Right forelimb (tissue), 1 donor: ENCODE measurements at regions not wholly inside any gene's neighbourhood (a gene's known extent, or its start where the extent isn't known, plus 50 kb on each side); places are given as distances from the start of the nearest gene placed in this dataset.

Source experiments
- DNase-seq: peaks from one replicate; pipeline ENCODE4 v3.0.0-alpha.2; 2018

DNA sequence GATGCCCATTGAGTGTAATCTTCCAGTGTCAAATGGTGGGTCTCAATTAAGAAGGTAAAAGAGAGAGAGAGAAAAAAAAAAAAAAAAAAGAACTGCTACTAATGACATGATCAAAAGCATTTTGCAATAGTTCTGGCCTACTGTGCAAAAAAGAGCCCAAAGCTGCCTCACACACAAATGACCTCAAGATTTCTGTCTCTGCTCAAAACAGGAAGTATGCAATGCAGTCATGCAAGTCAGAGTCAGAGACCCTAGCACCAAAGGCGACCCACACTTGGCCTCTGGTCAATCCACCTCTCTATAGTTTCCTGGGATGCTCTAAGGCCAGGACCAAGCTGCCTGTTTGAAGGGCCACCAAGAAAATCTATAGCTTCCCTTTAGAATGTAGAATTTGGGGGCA, 323.5 kb downstream of the VPS13C start:
- no peak for DNase-seq

GRCh38 chr15:61731099-61731498, 329.1 kb downstream of the VPS13C start:
- no peak for DNase-seq

DNA sequence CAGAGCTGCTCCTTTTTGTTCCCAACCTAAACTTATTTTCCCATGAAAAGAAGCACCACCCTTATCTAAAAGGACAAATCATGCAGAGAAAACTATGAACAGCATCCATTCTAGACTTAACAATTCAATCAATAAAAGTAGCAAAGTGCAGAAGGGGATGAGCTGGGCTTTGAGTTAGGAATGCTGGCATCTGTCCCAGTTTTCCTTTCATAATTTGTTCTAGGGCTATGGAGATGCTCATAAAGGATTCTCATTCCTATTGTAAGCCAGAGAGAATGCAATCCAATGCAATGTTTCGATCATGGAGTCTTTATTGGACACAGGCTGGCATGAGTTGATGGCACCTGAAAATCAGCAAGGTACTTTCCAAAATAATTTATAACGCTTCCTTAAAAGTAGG, 330.6 kb downstream of the VPS13C start:
- no peak for DNase-seq

DNA sequence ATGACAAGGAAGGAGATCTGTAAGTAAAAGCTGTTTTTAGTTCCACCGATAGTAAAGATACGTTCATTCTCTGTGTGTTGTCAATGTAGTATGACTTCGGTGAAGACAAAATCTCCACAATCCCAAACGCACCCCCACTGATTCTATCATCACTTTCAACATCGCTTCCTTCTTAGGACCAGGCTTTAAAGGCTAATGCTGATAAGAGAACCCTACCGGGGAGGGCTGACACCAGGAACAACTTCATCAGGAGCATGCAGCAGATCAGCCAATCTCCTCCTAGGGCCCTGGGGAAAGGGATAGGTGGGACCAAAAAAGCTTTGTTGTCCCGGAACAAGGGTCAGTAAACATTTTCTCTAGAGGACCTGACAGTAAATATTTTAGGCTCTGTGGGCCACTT, 334.1 kb downstream of the VPS13C start:
- no peak for DNase-seq

GRCh38 chr15:61725251-61725650, 335.0 kb downstream of the VPS13C start:
- no peak for DNase-seq

- DNase-seq, result no peak
Measured at GRCh38 chr15:61724251-61724939, 335.9 kb downstream of the VPS13C start.

- DNase-seq, result no peak
Measured at GRCh38 chr15:61721418-61721817, 338.8 kb downstream of the VPS13C start.

DNA sequence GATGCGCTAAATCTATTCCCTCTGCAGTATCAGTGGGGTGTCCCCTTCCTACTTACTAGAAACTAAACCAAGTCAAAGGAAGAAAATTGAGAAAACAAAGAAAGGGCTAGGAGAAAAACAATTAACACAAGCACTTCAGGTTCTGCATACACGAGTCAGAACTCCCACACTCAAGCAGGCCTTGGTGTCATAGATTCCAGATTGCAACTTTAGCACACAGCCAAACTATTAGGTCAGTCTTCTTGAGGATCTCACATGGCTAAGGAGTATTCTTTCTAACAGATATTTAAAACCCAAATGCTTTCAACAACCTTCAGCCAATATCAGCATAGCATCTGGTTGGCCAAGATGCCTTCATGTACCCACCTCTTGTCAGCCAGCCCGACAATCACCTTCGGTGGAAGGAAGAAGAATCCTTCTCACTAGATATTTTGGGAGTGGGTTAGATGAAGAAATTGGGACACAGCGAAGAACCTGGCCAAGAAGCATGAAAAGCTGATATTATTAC, 340.0 kb downstream of the VPS13C start:
- no peak for DNase-seq

DNA sequence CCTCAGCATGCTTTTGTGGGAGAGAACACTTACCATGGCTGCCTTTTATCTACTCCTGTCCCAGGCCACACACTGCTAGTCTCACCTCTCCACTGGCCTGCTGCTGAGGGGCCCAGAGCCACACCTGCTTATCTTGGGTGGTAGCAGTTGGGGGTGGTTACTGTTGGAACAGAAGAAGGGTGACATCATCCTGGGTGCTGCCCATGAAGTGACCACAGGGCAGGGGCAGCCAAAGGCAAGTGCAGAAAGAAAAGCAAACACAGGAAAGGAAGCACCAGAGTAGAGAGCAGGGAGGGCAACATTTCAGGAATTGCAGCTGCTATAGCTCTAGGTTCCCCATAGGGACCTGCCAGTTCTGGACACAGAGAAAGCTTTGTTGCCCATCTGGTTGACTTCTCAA, 345.2 kb downstream of the VPS13C start:
- no peak for DNase-seq

DNA sequence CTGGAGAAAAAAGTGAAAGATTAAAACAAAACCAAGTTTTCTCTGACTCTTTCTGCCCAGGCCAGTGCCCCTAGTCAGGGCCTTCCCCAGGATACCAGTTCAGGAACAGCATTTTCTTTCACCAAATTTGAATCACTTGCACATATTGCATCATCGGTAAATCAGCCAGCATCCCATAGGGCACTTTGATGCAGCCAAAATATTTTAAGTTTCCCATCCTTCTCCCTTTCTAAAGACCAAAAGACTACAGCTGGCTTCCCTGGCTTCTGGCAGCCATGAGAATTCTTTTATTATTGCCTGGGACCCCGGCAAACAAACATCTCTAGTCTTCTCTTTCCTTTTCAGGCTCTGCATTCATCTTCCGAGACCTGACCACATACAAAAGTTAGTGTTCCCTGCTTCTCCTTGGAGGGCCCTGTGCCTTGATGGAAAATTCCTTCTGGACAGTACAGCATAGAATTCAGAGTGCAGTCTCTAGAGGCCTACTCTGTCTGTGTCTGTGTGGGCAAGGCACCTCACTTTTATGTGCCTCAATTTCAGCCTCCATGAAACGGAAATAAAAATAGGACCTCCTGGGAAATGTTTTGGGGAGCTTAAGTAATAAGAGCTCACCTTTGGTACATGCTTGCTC, 348.0 kb downstream of the VPS13C start:
- no peak for DNase-seq

DNA sequence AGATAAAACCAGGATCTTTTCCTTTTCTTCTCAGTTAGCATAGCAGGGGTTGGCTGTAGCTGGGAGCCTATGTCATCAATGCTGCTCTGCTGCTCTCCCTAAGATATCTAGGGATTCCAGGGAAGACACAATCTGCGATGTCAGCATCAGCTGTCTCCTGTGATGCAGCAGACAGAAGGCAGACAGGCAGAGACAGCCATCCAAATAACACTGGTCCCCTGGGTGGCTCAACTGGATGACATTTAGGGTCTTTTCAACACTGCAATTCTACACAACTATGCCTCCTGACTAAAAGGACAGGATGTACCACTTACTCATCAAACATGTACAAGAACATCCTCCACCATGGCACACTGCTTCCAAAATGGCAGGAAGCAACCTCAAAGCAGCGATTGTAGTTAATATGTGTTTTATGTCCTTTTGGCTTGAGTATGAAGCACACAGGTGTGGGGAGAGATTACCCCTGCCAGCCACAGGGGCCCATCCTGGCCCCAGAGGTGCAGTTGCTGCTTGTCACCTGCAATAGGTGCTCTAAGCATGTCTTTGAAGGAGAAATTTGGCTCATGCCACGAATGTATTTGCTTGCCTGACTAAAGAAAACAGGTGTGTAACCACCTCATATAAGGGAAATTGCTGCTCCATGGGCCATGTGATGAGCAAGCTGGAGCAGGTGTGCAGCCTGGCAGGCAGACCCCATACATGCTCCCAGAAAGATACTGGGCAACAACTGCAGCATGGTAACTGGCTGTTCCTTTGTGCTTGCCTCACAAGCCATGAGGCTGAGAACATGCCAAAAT, 357.8 kb downstream of the VPS13C start:
- no peak for DNase-seq

DNA sequence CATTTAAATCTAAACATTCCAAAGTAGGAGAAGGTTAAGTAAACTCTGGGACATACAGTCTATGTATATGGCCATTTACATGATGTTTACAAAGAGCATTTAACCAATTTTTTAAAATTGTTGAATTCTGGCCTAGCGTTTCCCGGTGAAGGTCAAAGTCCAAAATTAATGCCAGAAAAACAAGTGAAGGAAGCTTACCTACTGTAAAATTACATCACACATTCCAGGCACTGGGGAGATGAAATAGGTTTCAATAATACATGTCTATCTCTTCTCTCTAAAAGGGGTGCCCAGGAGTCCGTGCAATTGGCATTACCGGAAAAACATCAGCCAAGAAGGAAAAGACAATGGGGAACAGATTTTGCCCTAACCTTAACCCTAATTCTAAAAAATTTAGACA, 358.8 kb downstream of the VPS13C start:
- no peak for DNase-seq

GRCh38 chr15:61700803-61701202, 359.4 kb downstream of the VPS13C start:
- no peak for DNase-seq

DNA sequence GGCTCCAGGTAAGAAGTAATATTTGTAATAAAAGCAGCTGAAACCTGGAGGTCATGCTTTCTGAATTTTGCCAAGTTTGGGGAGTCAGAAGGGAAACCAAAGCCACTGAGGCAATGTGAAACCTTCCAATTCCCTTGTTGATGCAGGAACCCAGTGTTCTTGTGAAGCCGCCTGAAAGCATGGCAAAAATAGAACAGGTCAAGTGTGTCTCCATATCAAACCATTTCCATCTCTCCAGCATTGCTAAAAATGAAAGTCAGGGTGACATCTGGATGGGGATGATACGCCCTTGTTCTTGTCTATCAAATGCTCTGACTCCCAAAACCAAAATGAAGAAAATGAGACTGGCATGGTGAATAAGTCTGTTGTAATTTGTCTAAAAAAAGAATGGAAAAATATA, 362.5 kb downstream of the VPS13C start:
- no peak for DNase-seq

DNA sequence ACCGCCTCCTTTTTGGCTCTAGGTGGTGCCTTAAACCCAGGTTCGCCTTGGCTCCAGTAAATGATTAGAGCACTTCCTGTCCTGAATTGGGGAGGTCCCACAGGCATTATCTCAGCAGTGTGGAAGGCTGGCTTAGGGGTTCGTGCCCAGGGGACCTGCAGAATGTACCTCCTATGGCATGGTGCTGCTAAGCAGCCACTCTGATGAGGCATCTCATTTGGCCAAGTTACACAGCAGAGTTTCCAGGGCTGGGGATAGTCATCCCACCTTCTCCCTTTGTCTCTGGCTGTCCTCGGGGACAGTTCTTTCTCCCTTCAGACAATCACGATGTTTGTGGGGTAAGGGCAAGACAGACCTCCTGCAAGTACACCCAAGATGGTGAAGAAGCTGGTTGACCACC, 371.2 kb downstream of the VPS13C start:
- DNase-seq, result no peak

GRCh38 chr15:61687651-61688050, 372.6 kb downstream of the VPS13C start:
- no peak for DNase-seq

DNA sequence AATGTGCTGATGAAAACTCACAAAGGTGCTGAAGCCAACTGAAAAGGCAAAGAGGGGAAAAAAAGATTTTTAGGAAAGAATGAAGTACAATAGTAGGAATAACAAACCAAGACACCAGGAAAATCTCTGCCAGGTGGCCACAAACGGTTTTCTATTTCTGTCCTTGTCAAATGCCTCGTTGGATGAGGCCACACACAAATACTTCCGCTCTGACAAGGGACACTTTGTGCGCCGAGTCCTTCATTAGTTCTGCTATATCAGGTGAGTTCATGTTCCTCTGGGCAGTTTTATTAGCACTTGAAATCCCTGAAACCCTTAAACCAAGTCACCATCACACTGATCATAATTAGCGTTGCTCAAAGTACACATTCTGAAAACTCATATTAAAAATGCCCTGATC, 373.1 kb downstream of the VPS13C start:
- no peak for DNase-seq

GRCh38 chr15:61685971-61686370, 374.3 kb downstream of the VPS13C start:
- no peak for DNase-seq

- DNase-seq, result no peak
Measured at GRCh38 chr15:61685534-61685933, 374.7 kb downstream of the VPS13C start.

GRCh38 chr15:61684749-61685467, 375.3 kb downstream of the VPS13C start:
- no peak for DNase-seq

GRCh38 chr15:61682891-61683735, 377.1 kb downstream of the VPS13C start:
- DNase-seq, result no peak

DNA sequence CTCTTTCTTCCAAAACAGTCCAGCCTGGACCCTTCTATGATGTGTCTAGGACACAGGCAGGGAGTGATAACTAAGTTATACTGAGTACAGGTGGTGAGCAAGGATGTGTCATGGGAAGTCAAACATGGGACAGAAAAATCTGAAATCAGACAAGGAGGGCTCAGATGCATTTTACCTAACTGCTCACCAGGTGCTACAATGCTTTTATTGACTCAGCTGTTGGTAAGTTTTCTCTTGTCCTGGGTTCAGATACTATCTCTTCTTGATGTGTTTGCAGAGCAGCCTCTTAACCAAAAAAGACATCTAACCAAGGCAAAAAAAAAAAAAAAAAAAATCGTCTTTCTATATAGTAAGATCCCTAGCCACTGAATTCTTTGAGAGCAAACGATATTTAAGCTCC, 378.6 kb downstream of the VPS13C start:
- no peak for DNase-seq
